ENCODE measurements at regions not wholly inside any gene's neighbourhood (a gene's known extent, or its start where the extent isn't known, plus 50 kb on each side); places are given as distances from the start of the nearest gene placed in this dataset.

- TF ChIP-seq EP300 (IDR thresholded peaks at IDR 0.05) (no peak), POLR2A (IDR thresholded peaks at IDR 0.05) (no peak)
- peaks cover 0 to 5% (median 0%) of the 10 kb centered on the region in 4 donors for H3K4me1 ChIP-seq
- WGBS, 5 donors: 95 to 100% (median 98%) methylated on average over 2 of the region's 2 CpGs
- intact Hi-C loops (cut with DNase I; ENCODE audit: low total_unique reads): no loop called here
- no peaks in the 10 kb centered on the region for H3K27me3 ChIP-seq
- no peaks in the 10 kb centered on the region for H3K36me3 ChIP-seq
- H3K4me3 ChIP-seq: no peak overlapping the region
- no peaks in the 10 kb centered on the region for H3K9me3 ChIP-seq
- no peak overlapping the region for H3K27ac ChIP-seq
- DNase-seq: no peak
These were observed 124.8 kb upstream of the RIPOR2 start for GRCh38 chr6:25060522-25060921.

- H3K27ac ChIP-seq: no peak overlapping the region
- WGBS, 5 donors: 67 to 81% (median 76%) methylated on average over 6 of the region's 6 CpGs
- intact Hi-C loops (cut with DNase I; ENCODE audit: low total_unique reads): no loop called here
- no peaks in the 10 kb centered on the region for H3K36me3 ChIP-seq
- H3K4me3 ChIP-seq: no peak overlapping the region
- no peaks in the 10 kb centered on the region for H3K9me3 ChIP-seq
- TF ChIP-seq POLR2AphosphoS5 (IDR thresholded peaks at IDR 0.05) (no peak), POLR2A (IDR thresholded peaks at IDR 0.05) (no peak), EP300 (IDR thresholded peaks at IDR 0.05) (no peak), CTCF (IDR thresholded peaks at IDR 0.05) (no peak)
- no peaks in the 10 kb centered on the region for H3K27me3 ChIP-seq
- H3K4me1 ChIP-seq: peaks cover 0 to 5% (median 0%) of the 10 kb centered on the region in 4 donors
- no peak for DNase-seq
These were observed 125.7 kb upstream of the RIPOR2 start for GRCh38 chr6:25061289-25061936.

- Histone ChIP-seq H3K36me3 (no peaks in the 10 kb centered on the region), H3K4me3 (no peak overlapping the region), H3K9me3 (no peaks in the 10 kb centered on the region), H3K4me1 (peaks cover 0 to 5% (median 0%) of the 10 kb centered on the region in 4 donors), H3K27me3 (no peaks in the 10 kb centered on the region), H3K27ac (no peak overlapping the region)
- intact Hi-C loops (cut with DNase I; ENCODE audit: low total_unique reads): no loop called here
- 51 to 75% (median 69%) methylated on average over 7 of the region's 7 CpGs for WGBS, 5 donors
- DNase-seq: no peak
- TF ChIP-seq POLR2A (IDR thresholded peaks at IDR 0.05): no peak
- no peak for TF ChIP-seq CTCF (IDR thresholded peaks at IDR 0.05)
- TF ChIP-seq POLR2AphosphoS5 (IDR thresholded peaks at IDR 0.05): no peak
- no peak for TF ChIP-seq EP300 (IDR thresholded peaks at IDR 0.05)
These were observed 126.5 kb upstream of the RIPOR2 start for GRCh38 chr6:25062070-25062811.

GRCh38 chr6:25064006-25064405 is 128.2 kb upstream of the RIPOR2 start:
- no peak for DNase-seq
- Histone ChIP-seq H3K27ac (no peak overlapping the region), H3K27me3 (no peaks in the 10 kb centered on the region), H3K9me3 (no peaks in the 10 kb centered on the region), H3K36me3 (no peaks in the 10 kb centered on the region), H3K4me3 (no peak overlapping the region), H3K4me1 (peaks cover 0 to 5% (median 0%) of the 10 kb centered on the region in 4 donors)
- intact Hi-C loops (cut with DNase I; ENCODE audit: low total_unique reads): no loop called here
- WGBS, 5 donors: 68 to 100% (median 93%) methylated on average over 2 of the region's 2 CpGs
- no peak for TF ChIP-seq POLR2A (IDR thresholded peaks at IDR 0.05)
- TF ChIP-seq CTCF (IDR thresholded peaks at IDR 0.05): no peak
- TF ChIP-seq EP300 (IDR thresholded peaks at IDR 0.05): no peak
- TF ChIP-seq POLR2AphosphoS5 (IDR thresholded peaks at IDR 0.05): no peak

- Histone ChIP-seq H3K27me3 (no peaks in the 10 kb centered on the region), H3K9me3 (no peaks in the 10 kb centered on the region), H3K4me1 (peaks cover 0 to 8% (median 2%) of the 10 kb centered on the region in 4 donors), H3K4me3 (no peak overlapping the region), H3K27ac (no peak overlapping the region), H3K36me3 (no peaks in the 10 kb centered on the region)
- intact Hi-C loops (cut with DNase I; ENCODE audit: low total_unique reads): no loop called here
- 86 to 91% (median 88%) methylated on average over 3 of the region's 3 CpGs for WGBS, 5 donors
- TF ChIP-seq EP300 (IDR thresholded peaks at IDR 0.05) (no peak), POLR2A (IDR thresholded peaks at IDR 0.05) (no peak), CTCF (IDR thresholded peaks at IDR 0.05) (no peak), POLR2AphosphoS5 (IDR thresholded peaks at IDR 0.05) (no peak)
- no peak for DNase-seq
These were observed 129.9 kb upstream of the RIPOR2 start for GRCh38 chr6:25065666-25066065.
